Heart right ventricle (tissue), 16 donors: ENCODE measurements at regions not wholly inside any gene's neighbourhood (a gene's known extent, or its start where the extent isn't known, plus 50 kb on each side); places are given as distances from the start of the nearest gene placed in this dataset.
A peak's percentile ranks its signal among the peaks of the same experiment; 100 is the strongest.

Experiments
- ATAC-seq, 8 donors: fragments of 200-7000 bp; cut with Tn5 transposase; one replicate each; pipeline ENCODE4 v1.9.1; 2020; ENCODE audit warnings: mild to moderate bottlenecking in 8 of 8, moderate library complexity in 8 of 8, moderate number of reproducible peaks in 1 of 8
- DNase-seq, 2 donors: peaks; one replicate each; pipeline ENCODE4 v3.0.0-alpha.2; 2020
- H3K27ac ChIP-seq, 10 donors: fragments of 200-600 bp; sonication (generic) in 2 of 10; one replicate each; pipeline versions ENCODE4 v1.5.0 to v1.8.0; 2020 to 2022; ENCODE audit warnings: mild to moderate bottlenecking in 3 of 10
- H3K27me3 ChIP-seq, 7 donors: fragments of 200-600 bp; one replicate each; pipeline ENCODE4 v1.8.0; 2021 to 2022; ENCODE audit warnings: mild to moderate bottlenecking in 2 of 7
- H3K36me3 ChIP-seq, 9 donors: fragments of 200-600 bp; sonication (generic) in 1 of 9; one replicate each; pipeline versions ENCODE4 v1.5.0 to v1.8.0; 2020 to 2022; ENCODE audit warnings: mild to moderate bottlenecking in 2 of 9
- H3K4me1 ChIP-seq, 9 donors: fragments of 200-600 bp; sonication (generic) in 1 of 9; one replicate each; pipeline versions ENCODE4 v1.5.0 to v1.8.0; 2020 to 2022; ENCODE audit warnings: mild to moderate bottlenecking in 4 of 9
- H3K4me3 ChIP-seq, 10 donors: fragments of 200-600 bp; sonication (generic) in 2 of 10; one replicate each; pipeline versions ENCODE4 v1.5.0 to v1.8.0; 2020 to 2022; ENCODE audit warnings: mild to moderate bottlenecking in 7 of 10, moderate library complexity in 2 of 10
- H3K9me3 ChIP-seq, 11 donors: fragments of 200-600 bp in 10 of 11; sonication (generic) in 2 of 11; one replicate each; pipeline versions ENCODE4 v1.5.0 to v1.8.0; 2013 to 2022; ENCODE audit warnings: mild to moderate bottlenecking in 2 of 11, control low read depth in 1 of 11, moderate library complexity in 1 of 11
- WGBS, 2 donors: extraction: QIAGEN DNeasy Blood & Tissue Kit; methylation state at CpG; one replicate each; pipeline ENCODE4 v1.1.7; 2013; ENCODE audit warnings: inconsistent platforms in 1 of 2; 5-methylcytosine and 5-hydroxymethylcytosine counted together
- intact Hi-C, 10 donors: fragments of 100-400 bp; cut with DNase I; formaldehyde crosslinking; loops; one replicate each; pipeline versions ENCODE4 v1.11.1 to v1.14.2; 2022
- TF ChIP-seq, protein P1 (sequence below), 9 donors: fragments of 200-600 bp; sonication (generic) in 2 of 9; IDR thresholded peaks; one replicate each; pipeline versions ENCODE4 v1.5.0 to v1.8.0; 2021 to 2022; ENCODE audit warnings: antibody characterized with exemption in 9 of 9, mild to moderate bottlenecking in 5 of 9, moderate library complexity in 1 of 9
- donor health status: Arrhythmogenic right ventricular cardiomyopathy.
- donor health status: ischemic (EF 13 %, LVEDD 7.1; RV severe dilation, severe dysfunction).
- donor health status: healthy with polysubstance abuse.
- donor health status: DM: no; HTN: yes; CAD: no.
- donor health status: DM: no; HTN: no; CAD: no.
- donor health status: ischemic (EF 25% LVEDD 6.9; RV normal size, moderate dysfunction).
- donor health status: ischemic (EF 25% LVEDD 5.7; RV mildly dilated, moderate dysfunction).
- donor health status: healthy.
- donor health status: DM: yes; HTN: yes; CAD: no.
- donor health status: Ischemic cardiomyopathy.
- donor health status: ischemic (EF 35%, LVEDD 5.7; RV mildly dilated, moderate dysfunction).
- donor health status: nonischemic (EF 11% LVEDD 7.7; RV severe dilation, severe dysfunction).
- donor health status: DM: yes; HTN: yes; CAD: no.
- donor health status: PGD.
- donor health status: ischemic (EF 29% LVEDD 5.4; RV normal size, mild dysfunction).
- donor health status: nonischemic (EF 23%, LVEDD 6.1; RV moderate dilation, normal function).

DNA sequence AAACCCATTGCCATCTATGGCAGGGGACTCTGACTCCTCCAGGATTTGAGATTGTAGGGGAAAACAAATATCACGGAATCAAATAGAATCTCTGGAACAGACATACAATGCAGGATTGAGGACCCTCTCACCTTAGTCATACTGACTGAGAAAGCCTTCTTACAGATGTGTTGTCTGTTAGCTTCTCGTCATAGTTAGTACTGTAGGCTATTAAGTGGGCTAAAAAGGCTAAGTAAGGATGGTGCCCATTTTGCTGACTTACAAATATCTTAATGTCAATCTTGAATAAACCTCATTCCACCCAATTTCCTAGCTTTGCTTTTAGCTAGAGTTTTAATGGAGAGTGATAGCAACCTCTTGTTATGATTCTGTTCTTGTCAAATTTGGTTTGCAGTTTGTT, 352.4 kb downstream of the QKI start:
- intact Hi-C loops = loop anchor here in 2 of 10 donors (2.0 to 10.0 kb wide), 3 partner anchors 56 to 342 kb away; no protein-coding TSS in a partner anchor
- H3K36me3 ChIP-seq = no peaks in the 10 kb centered on the region
- ATAC-seq = no peak
- H3K27me3 ChIP-seq = no peaks in the 10 kb centered on the region
- 96 to 97% methylated on average over 2 of the region's 2 CpGs for WGBS, 2 donors
- H3K9me3 ChIP-seq = no peaks in the 10 kb centered on the region
- H3K27ac ChIP-seq = no peak overlapping the region
- no peak overlapping the region for H3K4me3 ChIP-seq
- peaks cover 0 to 23% (median 20%) of the 10 kb centered on the region in 9 donors for H3K4me1 ChIP-seq
- DNase-seq = no peak
- TF ChIP-seq, protein P1, sequence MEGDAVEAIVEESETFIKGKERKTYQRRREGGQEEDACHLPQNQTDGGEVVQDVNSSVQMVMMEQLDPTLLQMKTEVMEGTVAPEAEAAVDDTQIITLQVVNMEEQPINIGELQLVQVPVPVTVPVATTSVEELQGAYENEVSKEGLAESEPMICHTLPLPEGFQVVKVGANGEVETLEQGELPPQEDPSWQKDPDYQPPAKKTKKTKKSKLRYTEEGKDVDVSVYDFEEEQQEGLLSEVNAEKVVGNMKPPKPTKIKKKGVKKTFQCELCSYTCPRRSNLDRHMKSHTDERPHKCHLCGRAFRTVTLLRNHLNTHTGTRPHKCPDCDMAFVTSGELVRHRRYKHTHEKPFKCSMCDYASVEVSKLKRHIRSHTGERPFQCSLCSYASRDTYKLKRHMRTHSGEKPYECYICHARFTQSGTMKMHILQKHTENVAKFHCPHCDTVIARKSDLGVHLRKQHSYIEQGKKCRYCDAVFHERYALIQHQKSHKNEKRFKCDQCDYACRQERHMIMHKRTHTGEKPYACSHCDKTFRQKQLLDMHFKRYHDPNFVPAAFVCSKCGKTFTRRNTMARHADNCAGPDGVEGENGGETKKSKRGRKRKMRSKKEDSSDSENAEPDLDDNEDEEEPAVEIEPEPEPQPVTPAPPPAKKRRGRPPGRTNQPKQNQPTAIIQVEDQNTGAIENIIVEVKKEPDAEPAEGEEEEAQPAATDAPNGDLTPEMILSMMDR (IDR thresholded peaks at IDR 0.05) = no peak

DNA sequence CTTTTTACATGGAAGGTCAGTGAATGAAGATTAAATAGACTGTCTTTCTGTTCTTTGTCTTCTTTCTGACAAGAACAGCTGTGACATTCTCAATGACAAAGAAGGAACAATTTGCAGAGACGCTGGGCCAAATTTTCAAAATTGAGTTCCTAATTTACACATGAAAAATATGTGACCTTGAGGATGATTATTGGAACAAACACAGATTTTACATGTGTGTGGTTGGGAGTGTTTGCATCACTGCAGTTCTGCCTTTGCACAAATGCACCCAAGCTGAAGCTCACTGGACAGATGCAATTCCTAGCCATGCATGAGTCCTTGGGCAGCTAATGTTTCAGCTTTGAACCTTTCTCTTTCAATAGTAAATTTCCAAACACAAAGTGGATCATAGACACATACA, 350.8 kb downstream of the QKI start:
- peak overlapping the region in 7 of 10 donors; percentile 12 to 74 (median 45) for H3K27ac ChIP-seq
- intact Hi-C loops = loop anchor here in 2 of 10 donors (5.0 to 10.0 kb wide), 2 partner anchors 177 to 341 kb away; no protein-coding TSS in a partner anchor
- ATAC-seq = no peak
- TF ChIP-seq, protein P1 (IDR thresholded peaks at IDR 0.05) = no peak
- H3K4me1 ChIP-seq = peaks cover 0 to 23% (median 20%) of the 10 kb centered on the region in 9 donors
- no peaks in the 10 kb centered on the region for H3K9me3 ChIP-seq
- no peak for DNase-seq
- no peaks in the 10 kb centered on the region for H3K36me3 ChIP-seq
- 49 to 63% methylated on average over 1 of the region's 1 CpG for WGBS, 2 donors
- H3K27me3 ChIP-seq = no peaks in the 10 kb centered on the region
- no peak overlapping the region for H3K4me3 ChIP-seq

DNA sequence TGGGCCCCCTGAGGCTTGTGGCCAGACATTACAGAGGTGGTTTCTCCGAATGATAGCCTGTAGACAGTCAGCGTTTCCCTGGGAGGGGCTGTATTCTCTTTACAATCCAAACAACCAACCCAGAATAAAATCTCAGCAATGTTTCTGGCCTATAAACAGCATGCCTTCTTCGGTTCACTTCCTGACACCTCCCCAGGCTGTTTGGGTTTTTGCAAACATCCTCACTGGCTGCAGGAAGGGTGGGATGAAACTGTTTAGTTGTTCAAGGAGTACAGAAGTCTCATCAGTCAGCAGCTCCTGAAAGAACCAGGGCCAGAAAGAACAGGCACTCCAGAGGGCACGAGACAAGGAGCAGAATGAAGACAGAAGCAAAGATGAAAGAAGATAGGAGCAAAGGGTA, 350.0 kb downstream of the QKI start:
- no peaks in the 10 kb centered on the region for H3K27me3 ChIP-seq
- ATAC-seq = peak in 5 of 8 donors; percentile 49 to 82 (median 68)

DNA sequence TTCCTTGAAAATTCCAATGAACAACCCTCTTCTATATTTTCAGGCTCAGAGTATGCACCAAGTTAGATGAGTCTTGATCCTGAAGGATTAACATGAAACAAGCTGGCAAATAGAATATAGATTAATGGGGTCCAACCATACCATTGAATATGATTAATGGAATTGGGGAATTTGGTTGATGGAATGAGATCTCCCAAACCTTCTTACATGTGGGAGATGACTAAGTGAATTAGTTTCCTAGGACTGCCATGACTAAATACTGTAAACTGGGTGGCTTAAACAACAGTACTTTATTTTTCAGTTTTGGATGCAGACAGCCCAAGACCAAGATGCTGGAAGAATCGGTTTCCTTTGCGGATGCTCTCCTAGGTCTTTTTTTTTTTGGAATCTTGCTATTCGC, 347.0 kb downstream of the QKI start:
- WGBS, 2 donors = 85 to 87% methylated on average over 3 of the region's 3 CpGs
- no peak for DNase-seq
- Histone ChIP-seq H3K36me3 (no peaks in the 10 kb centered on the region), H3K9me3 (no peaks in the 10 kb centered on the region), H3K4me1 (peaks cover 0 to 29% (median 21%) of the 10 kb centered on the region in 9 donors), H3K4me3 (no peak overlapping the region), H3K27ac (no peak overlapping the region), H3K27me3 (no peaks in the 10 kb centered on the region)
- ATAC-seq = no peak
- TF ChIP-seq, protein P1 (IDR thresholded peaks at IDR 0.05) = no peak
- intact Hi-C loops = loop anchor here in 2 of 10 donors (5.0 to 10.0 kb wide), 2 partner anchors 49 to 337 kb away; no protein-coding TSS in a partner anchor

More for the DNA sequence above, 350.0 kb downstream of the QKI start:
- 20 to 23% methylated on average over 4 of the region's 4 CpGs for WGBS, 2 donors
- H3K9me3 ChIP-seq = no peaks in the 10 kb centered on the region
- DNase-seq = no peak
- intact Hi-C loops = loop anchor here in 2 of 10 donors (5.0 to 10.0 kb wide), 2 partner anchors 52 to 340 kb away; no protein-coding TSS in a partner anchor
- peak overlapping the region in 9 of 10 donors; percentile 8 to 74 (median 45) for H3K27ac ChIP-seq
- TF ChIP-seq, protein P1 (IDR thresholded peaks at IDR 0.05) = no peak
- H3K36me3 ChIP-seq = no peaks in the 10 kb centered on the region
- peaks cover 0 to 23% (median 20%) of the 10 kb centered on the region in 9 donors for H3K4me1 ChIP-seq
- H3K4me3 ChIP-seq = no peak overlapping the region
